H1 (cell line): ENCODE measurements at regions not wholly inside any gene's neighbourhood (a gene's known extent, or its start where the extent isn't known, plus 50 kb on each side); places are given as distances from the start of the nearest gene placed in this dataset.

ENCODE experiments used
- CEBPB ChIP-seq: IDR thresholded peaks from 2 replicates; pipeline ENCODE4 v1.6.1; 2012; ENCODE audit warnings: low read depth, low read length
- KDM1A ChIP-seq: fragments of 200-600, 300-600 bp; sonication (generic); IDR thresholded peaks from 2 replicates; pipeline ENCODE4 v1.7.1; 2016; ENCODE audit warnings: mild to moderate bottlenecking, low read length, borderline replicate concordance
- RXRA ChIP-seq: IDR thresholded peaks from 2 replicates; pipeline ENCODE4 v1.6.1; 2011; ENCODE audit warnings: low read depth, mild to moderate bottlenecking, low read length, moderate library complexity; ENCODE audit not compliant: insufficient read depth
- TEAD4 ChIP-seq: IDR thresholded peaks from 2 replicates; pipeline ENCODE4 v1.6.1; 2012; ENCODE audit warnings: low read depth, low read length, inconsistent platforms, mixed read lengths
- YY1 ChIP-seq: IDR thresholded peaks from 2 replicates; pipeline ENCODE4 v1.6.1; 2011; ENCODE audit warnings: low read depth, mild to moderate bottlenecking, low read length

- TF ChIP-seq CEBPB (no peak), KDM1A (no peak), RXRA (no peak), TEAD4 (no peak), YY1 (no peak)
Observed at GRCh38 chr16:24624102-24624501, 84.7 kb downstream of the RBBP6 start (continued).
